ENCODE measurements at regions not wholly inside any gene's neighbourhood (a gene's known extent, or its start where the extent isn't known, plus 50 kb on each side); places are given as distances from the start of the nearest gene placed in this dataset.

GRCh38 chr2:23029111-23029510, 355.9 kb upstream of the KLHL29 start:
- ChIA-PET POLR2A (no interaction called here), CTCF (no interaction called here)
- no peak for TF ChIP-seq ELF4 (IDR thresholded peaks at IDR 0.05)
- no peak for TF ChIP-seq SUZ12 (IDR thresholded peaks at IDR 0.05)
- no peak for DNase-seq (ENCODE audit: extremely low spot score)

GRCh38 chr2:23029951-23030350, 355.0 kb upstream of the KLHL29 start:
- no peak for TF ChIP-seq TARDBP (IDR thresholded peaks at IDR 0.05)
- no peak for TF ChIP-seq CTBP1 (IDR thresholded peaks at IDR 0.05; ENCODE audit: borderline replicate concordance)
- CTCF ChIA-PET: no interaction called here
- no peak for DNase-seq (ENCODE audit: extremely low spot score)
- POLR2A ChIA-PET: no interaction called here

GRCh38 chr2:23034996-23035395, 350.0 kb upstream of the KLHL29 start:
- no peak for TF ChIP-seq TARDBP (IDR thresholded peaks at IDR 0.05)
- TF ChIP-seq FOXK2 (IDR thresholded peaks at IDR 0.05): no peak
- TF ChIP-seq NFRKB (IDR thresholded peaks at IDR 0.05): no peak
- no peak for TF ChIP-seq FOXA1 (IDR thresholded peaks at IDR 0.05)
- TF ChIP-seq LEF1 (IDR thresholded peaks at IDR 0.05; ENCODE audit: borderline replicate concordance): no peak
- TF ChIP-seq CTBP1 (IDR thresholded peaks at IDR 0.05; ENCODE audit: borderline replicate concordance): no peak
- TF ChIP-seq FOXM1 (IDR thresholded peaks at IDR 0.05; ENCODE audit: borderline replicate concordance): no peak
- TF ChIP-seq L3MBTL2 (conservative IDR thresholded peaks at IDR 0.05): no peak
- TF ChIP-seq HDGF (IDR thresholded peaks at IDR 0.05; ENCODE audit: borderline replicate concordance): no peak
- TF ChIP-seq ELF4 (IDR thresholded peaks at IDR 0.05): no peak
- no peak for TF ChIP-seq ARNT (IDR thresholded peaks at IDR 0.05)
- TF ChIP-seq PKNOX1 (IDR thresholded peaks at IDR 0.05): no peak
- TF ChIP-seq ZNF384 (IDR thresholded peaks at IDR 0.05): no peak
- DNase-seq (ENCODE audit: extremely low spot score): no peak
- ChIA-PET CTCF (no interaction called here), POLR2A (no interaction called here)

GRCh38 chr2:23036629-23037028, 348.4 kb upstream of the KLHL29 start:
- no peak for TF ChIP-seq CTBP1 (IDR thresholded peaks at IDR 0.05; ENCODE audit: borderline replicate concordance)
- no peak for TF ChIP-seq PKNOX1 (IDR thresholded peaks at IDR 0.05)
- TF ChIP-seq LEF1 (IDR thresholded peaks at IDR 0.05; ENCODE audit: borderline replicate concordance): no peak
- no peak for TF ChIP-seq NFRKB (IDR thresholded peaks at IDR 0.05)
- TF ChIP-seq SUZ12 (IDR thresholded peaks at IDR 0.05): no peak
- no peak for TF ChIP-seq FOXK2 (IDR thresholded peaks at IDR 0.05)
- no peak for TF ChIP-seq ARNT (IDR thresholded peaks at IDR 0.05)
- TF ChIP-seq TARDBP (IDR thresholded peaks at IDR 0.05): no peak
- TF ChIP-seq FOXM1 (IDR thresholded peaks at IDR 0.05; ENCODE audit: borderline replicate concordance): no peak
- no peak for TF ChIP-seq ZNF384 (IDR thresholded peaks at IDR 0.05)
- no peak for DNase-seq (ENCODE audit: extremely low spot score)
- CTCF ChIA-PET: no interaction called here

GRCh38 chr2:23037596-23037995, 347.4 kb upstream of the KLHL29 start:
- ChIA-PET POLR2A (no interaction called here), CTCF (no interaction called here)
- TF ChIP-seq TARDBP (IDR thresholded peaks at IDR 0.05) (no peak), FOXA1 (IDR thresholded peaks at IDR 0.05) (no peak), PKNOX1 (IDR thresholded peaks at IDR 0.05) (no peak), BHLHE40 (IDR thresholded peaks at IDR 0.05; ENCODE audit: borderline replicate concordance) (no peak), NFRKB (IDR thresholded peaks at IDR 0.05) (no peak), LEF1 (IDR thresholded peaks at IDR 0.05; ENCODE audit: borderline replicate concordance) (no peak)
- DNase-seq (ENCODE audit: extremely low spot score): no peak

More at GRCh38 chr2:23036629-23037028, 348.4 kb upstream of the KLHL29 start:
- POLR2A ChIA-PET: no interaction called here

- ChIA-PET CTCF (no interaction called here), POLR2A (no interaction called here)
- no peak for DNase-seq (ENCODE audit: extremely low spot score)
- TF ChIP-seq ELF4 (IDR thresholded peaks at IDR 0.05) (no peak), FOXM1 (IDR thresholded peaks at IDR 0.05; ENCODE audit: borderline replicate concordance) (no peak), CTBP1 (IDR thresholded peaks at IDR 0.05; ENCODE audit: borderline replicate concordance) (no peak), BHLHE40 (IDR thresholded peaks at IDR 0.05; ENCODE audit: borderline replicate concordance) (no peak), NFRKB (IDR thresholded peaks at IDR 0.05) (no peak), FOXK2 (IDR thresholded peaks at IDR 0.05) (no peak), SUZ12 (IDR thresholded peaks at IDR 0.05) (no peak), FOXA1 (IDR thresholded peaks at IDR 0.05) (no peak), LEF1 (IDR thresholded peaks at IDR 0.05; ENCODE audit: borderline replicate concordance) (no peak), ZNF384 (IDR thresholded peaks at IDR 0.05) (no peak), ARNT (IDR thresholded peaks at IDR 0.05) (no peak), L3MBTL2 (conservative IDR thresholded peaks at IDR 0.05) (no peak), HDGF (IDR thresholded peaks at IDR 0.05; ENCODE audit: borderline replicate concordance) (no peak), SP1 (IDR thresholded peaks at IDR 0.05) (no peak), PKNOX1 (IDR thresholded peaks at IDR 0.05) (no peak), TARDBP (IDR thresholded peaks at IDR 0.05) (no peak)
Observed at GRCh38 chr2:23041443-23041842, 343.5 kb upstream of the KLHL29 start.
